SU-DHL-6 (cell line): ENCODE measurements at regions not wholly inside any gene's neighbourhood (a gene's known extent, or its start where the extent isn't known, plus 50 kb on each side); places are given as distances from the start of the nearest gene placed in this dataset.

ENCODE experiments used
- H2AFZ ChIP-seq: fragments of 200-600 bp; sonication (generic); 2 replicates; pipeline ENCODE4 v1.6.1; 2014; ENCODE audit warnings: low read depth, mild to moderate bottlenecking, moderate library complexity, mixed read lengths, antibody characterized with exemption, low read length; ENCODE audit not compliant: severe bottlenecking
- H3F3A ChIP-seq: fragments of 200-600 bp; shearing (Covaris generic); 2 replicates; pipeline ENCODE4 v1.6.0; 2016; ENCODE audit warnings: antibody characterized with exemption, mild to moderate bottlenecking; ENCODE audit not compliant: insufficient read depth
- H3K27ac ChIP-seq: fragments of 200-600 bp; sonication (generic); 2 replicates; pipeline ENCODE4 v1.5.1; 2016; ENCODE audit warnings: low read depth, mild to moderate bottlenecking, low read length, moderate library complexity, mixed read lengths
- H3K27me3 ChIP-seq: fragments of 200-600 bp; sonication (generic), shearing (Covaris generic); 2 replicates; pipeline ENCODE4 v1.6.0; 2014; ENCODE audit warnings: mild to moderate bottlenecking, low read length
- H3K36me3 ChIP-seq: fragments of 200-600 bp; sonication (generic); 2 replicates; pipeline ENCODE4 v1.6.1; 2014; ENCODE audit warnings: mild to moderate bottlenecking, low read length, mixed read lengths
- H3K4me2 ChIP-seq: fragments of 300-600, 200-600 bp; shearing (Covaris generic), sonication (generic); 2 replicates; pipeline ENCODE4 v1.6.0; 2014; ENCODE audit warnings: low read length, low read depth, mild to moderate bottlenecking; ENCODE audit not compliant: poor library complexity, severe bottlenecking
- H3K4me3 ChIP-seq: fragments of 200-600 bp; sonication (generic); 2 replicates; pipeline ENCODE4 v1.5.1; 2014; ENCODE audit warnings: antibody characterized with exemption, low read length, mild to moderate bottlenecking, mixed read lengths; ENCODE audit not compliant: insufficient read depth, poor library complexity, severe bottlenecking
- H3K79me2 ChIP-seq: fragments of 200-600 bp; sonication (generic); 2 replicates; pipeline ENCODE4 v1.6.1; 2014; ENCODE audit warnings: mild to moderate bottlenecking, low read length, moderate library complexity; ENCODE audit not compliant: insufficient read depth
- H3K9ac ChIP-seq: fragments of 200-600 bp; sonication (generic); 2 replicates; pipeline ENCODE4 v1.7.0; 2014; ENCODE audit warnings: mild to moderate bottlenecking, low read length
- H3K9me2 ChIP-seq: fragments of 200-600 bp; sonication (generic); replicated peaks from 2 replicates; pipeline ENCODE4 v1.6.1; 2014; ENCODE audit warnings: low read length; ENCODE audit not compliant: insufficient read depth
- H3K9me3 ChIP-seq: fragments of 200-600 bp; sonication (generic); 2 replicates; pipeline ENCODE4 v1.6.1; 2014; ENCODE audit warnings: low read length, mixed read lengths; ENCODE audit not compliant: insufficient read depth
- H4K20me1 ChIP-seq: fragments of 200-600 bp; sonication (generic); 2 replicates; pipeline ENCODE4 v1.6.1; 2014; ENCODE audit warnings: low read depth, mild to moderate bottlenecking, antibody characterized with exemption, low read length, moderate library complexity, mixed read lengths
- CTCF ChIP-seq: fragments of 200-600 bp; sonication (generic); IDR thresholded peaks from one replicate; pipeline ENCODE4 v1.5.1; 2017; ENCODE audit warnings: antibody characterized with exemption, mild to moderate bottlenecking, low read length, moderate library complexity; ENCODE audit not compliant: insufficient read depth, poor library complexity, severe bottlenecking
- EZH2phosphoT487 ChIP-seq: fragments of 200-600 bp; sonication (generic), shearing (Covaris generic); conservative IDR thresholded peaks from 2 replicates; pipeline ENCODE4 v1.6.1; 2018; ENCODE audit warnings: mild to moderate bottlenecking, antibody characterized with exemption, low read length, moderate library complexity, mixed read lengths

- H3K79me2 ChIP-seq, result no peaks in the 10 kb centered on the region
- no peak overlapping the region for H3K27ac ChIP-seq
Observed at GRCh38 chrX:20517565-20517964, 250.9 kb upstream of the RPS6KA3 start.

GRCh38 chrX:20515841-20516461, 249.2 kb upstream of the RPS6KA3 start:
- no peaks in the 10 kb centered on the region for H3K9me2 ChIP-seq
- no peaks in the 10 kb centered on the region for H3K79me2 ChIP-seq
- H3K4me3 ChIP-seq, result no peak overlapping the region
- no peaks in the 10 kb centered on the region for H3F3A ChIP-seq
- no peaks in the 10 kb centered on the region for H3K36me3 ChIP-seq
- TF ChIP-seq CTCF, result no peak
- TF ChIP-seq EZH2phosphoT487, result no peak
- H4K20me1 ChIP-seq, result no peaks in the 10 kb centered on the region
- no peak overlapping the region for H3K27ac ChIP-seq
- H3K27me3 ChIP-seq, result no peaks in the 10 kb centered on the region
- H2AFZ ChIP-seq, result no peak overlapping the region
- no peaks in the 10 kb centered on the region for H3K9me3 ChIP-seq
- no peak overlapping the region for H3K4me2 ChIP-seq
- H3K9ac ChIP-seq, result no peak overlapping the region

More at GRCh38 chrX:20517565-20517964, 250.9 kb upstream of the RPS6KA3 start:
- H3K36me3 ChIP-seq, result no peaks in the 10 kb centered on the region
- TF ChIP-seq EZH2phosphoT487 (no peak), CTCF (no peak)
- H3F3A ChIP-seq, result no peaks in the 10 kb centered on the region
- no peak overlapping the region for H2AFZ ChIP-seq
- H3K4me3 ChIP-seq, result no peak overlapping the region
- no peaks in the 10 kb centered on the region for H3K27me3 ChIP-seq
- H4K20me1 ChIP-seq, result no peaks in the 10 kb centered on the region
- H3K9me3 ChIP-seq, result no peaks in the 10 kb centered on the region
- no peaks in the 10 kb centered on the region for H3K9me2 ChIP-seq
- no peak overlapping the region for H3K9ac ChIP-seq
- H3K4me2 ChIP-seq, result no peak overlapping the region

- no peaks in the 10 kb centered on the region for H3K36me3 ChIP-seq
- no peak overlapping the region for H3K4me3 ChIP-seq
- no peak for TF ChIP-seq EZH2phosphoT487
- no peaks in the 10 kb centered on the region for H3K27me3 ChIP-seq
- H3K27ac ChIP-seq, result no peak overlapping the region
- H3K9me2 ChIP-seq, result no peaks in the 10 kb centered on the region
- no peaks in the 10 kb centered on the region for H3K9me3 ChIP-seq
- H4K20me1 ChIP-seq, result no peaks in the 10 kb centered on the region
- H3K9ac ChIP-seq, result no peak overlapping the region
- H3K79me2 ChIP-seq, result no peaks in the 10 kb centered on the region
- no peaks in the 10 kb centered on the region for H3F3A ChIP-seq
- H2AFZ ChIP-seq, result no peak overlapping the region
- no peak overlapping the region for H3K4me2 ChIP-seq
Observed at GRCh38 chrX:20514358-20514757, 247.6 kb upstream of the RPS6KA3 start.

- Histone ChIP-seq H4K20me1 (no peaks in the 10 kb centered on the region), H3K27ac (no peak overlapping the region), H3K79me2 (no peaks in the 10 kb centered on the region), H3K4me3 (no peak overlapping the region), H2AFZ (no peak overlapping the region), H3K36me3 (no peaks in the 10 kb centered on the region), H3K4me2 (no peak overlapping the region), H3K27me3 (no peaks in the 10 kb centered on the region), H3K9me3 (no peaks in the 10 kb centered on the region), H3K9me2 (no peaks in the 10 kb centered on the region), H3F3A (no peaks in the 10 kb centered on the region), H3K9ac (no peak overlapping the region)
- no peak for TF ChIP-seq CTCF
- no peak for TF ChIP-seq EZH2phosphoT487
Observed at GRCh38 chrX:20513185-20513584, 246.5 kb upstream of the RPS6KA3 start.
